HG02970 (cell line): ENCODE measurements at regions not wholly inside any gene's neighbourhood (a gene's known extent, or its start where the extent isn't known, plus 50 kb on each side); places are given as distances from the start of the nearest gene placed in this dataset.
"Not testable (repeated sequence)": the region's sequence is repeated elsewhere in the genome, so short reads cannot be mapped to it uniquely, and the experiment has no call there.

Source experiments
- ATAC-seq: cut with Tn5 transposase; IDR thresholded peaks from one replicate; pipeline ENCODE4 v1.9.1; 2021; ENCODE audit warnings: mild to moderate bottlenecking, moderate library complexity, moderate number of reproducible peaks; ENCODE audit not compliant: unreplicated experiment, low FRiP score

- no peak for ATAC-seq
Observed at GRCh38 chr20:5662769-5663168, 52.0 kb upstream of the GPCPD1 start.

GRCh38 chr20:5660756-5661155 lies 50.0 kb upstream of the GPCPD1 start:
- not testable (repeated sequence) for ATAC-seq
